ENCODE measurements at regions not wholly inside any gene's neighbourhood (a gene's known extent, or its start where the extent isn't known, plus 50 kb on each side); places are given as distances from the start of the nearest gene placed in this dataset.

- no peak for FAIRE-seq
These were observed 430.7 kb downstream of the EDEM1 start for GRCh38 chr3:5618170-5618569.

GRCh38 chr3:5630406-5630805 is 442.9 kb downstream of the EDEM1 start:
- H2AFZ ChIP-seq (ENCODE audit: low read depth, low read length), result no peak overlapping the region
- H3K9me3 ChIP-seq (replicated peaks; ENCODE audit: control insufficient read depth, insufficient read depth, low read length), result no peaks in the 10 kb centered on the region
- no peaks in the 10 kb centered on the region for H3K4me1 ChIP-seq (ENCODE audit: control insufficient read depth, extremely low read depth, insufficient read depth, low read length)
- no peaks in the 10 kb centered on the region for H4K20me1 ChIP-seq (replicated peaks; ENCODE audit: control insufficient read depth, extremely low read depth, insufficient read depth, low read length)
- ChIA-PET POLR2A (no interaction called here), CTCF (no interaction called here)
- H3K79me2 ChIP-seq (ENCODE audit: control insufficient read depth, insufficient read depth, low read length), result no peaks in the 10 kb centered on the region
- dilution Hi-C loops (cut with MboI; ENCODE audit: extremely low pct_ligation_motif_present, low sequenced_read_pairs), result no loop called here
- H3K4me2 ChIP-seq (ENCODE audit: insufficient read depth, low read length), result no peak overlapping the region
- no peak overlapping the region for H3K9ac ChIP-seq (replicated peaks; ENCODE audit: extremely low read depth, insufficient read depth, low read length)
- BruUV-seq (replicated peaks), result no TSS peak
- intact Hi-C loops (cut with micrococcal nuclease), result no loop called here
- TF ChIP-seq MAX (IDR thresholded peaks at IDR 0.05; ENCODE audit: insufficient read depth, insufficient read length), result no peak
- no peak for TF ChIP-seq EZH2 (IDR thresholded peaks at IDR 0.05; ENCODE audit: borderline replicate concordance, low read depth, low read length, severe bottlenecking)
- TF ChIP-seq POLR2AphosphoS5 (IDR thresholded peaks at IDR 0.05; ENCODE audit: insufficient read depth, low read depth, low read length), result no peak
- TF ChIP-seq CTCF (IDR thresholded peaks at IDR 0.05; ENCODE audit: extremely low read depth in 1 of 2, insufficient read depth in 1 of 2, low read depth in 1 of 2, low read length in 2 of 2), result no peak
- no peak for TF ChIP-seq JUN (IDR thresholded peaks at IDR 0.05; ENCODE audit: borderline replicate concordance, insufficient read depth, insufficient read length, low read depth)
- TF ChIP-seq MYC (IDR thresholded peaks at IDR 0.05; ENCODE audit: low read depth, low read length), result no peak
- TF ChIP-seq FOS (IDR thresholded peaks at IDR 0.05; ENCODE audit: borderline replicate concordance, insufficient read depth, low read length), result no peak
- no peak for TF ChIP-seq POLR2A (IDR thresholded peaks at IDR 0.05; ENCODE audit: low read depth, low read length)
- no peak for TF ChIP-seq GATA2 (IDR thresholded peaks at IDR 0.05; ENCODE audit: insufficient read depth, insufficient read length, low read depth, low read length)
- no peaks in the 10 kb centered on the region for H3K9me1 ChIP-seq (replicated peaks; ENCODE audit: control insufficient read depth, extremely low read depth, insufficient read depth, low read length)
- H3K27ac ChIP-seq (ENCODE audit: insufficient read depth, low read depth, low read length), result no peak overlapping the region
- FAIRE-seq (no peak), DNase-seq (ENCODE audit: low read depth, low spot score) (no peak)
- H3K4me3 ChIP-seq (replicated peaks in 1 of 3; ENCODE audit: insufficient read depth in 1 of 3, low read depth in 1 of 3, low read length in 3 of 3), result no peak overlapping the region
- no peaks in the 10 kb centered on the region for H3K36me3 ChIP-seq (ENCODE audit: control insufficient read depth in 2 of 2, extremely low read depth in 1 of 2, insufficient read depth in 2 of 2, low read length in 2 of 2)
- no peaks in the 10 kb centered on the region for H3K27me3 ChIP-seq (ENCODE audit: control insufficient read depth in 2 of 2, insufficient read depth in 2 of 2, low read length in 2 of 2)

More at GRCh38 chr3:5618170-5618569, 430.7 kb downstream of the EDEM1 start:
- H3K27ac ChIP-seq (ENCODE audit: insufficient read depth, low read depth, low read length), result no peak overlapping the region
- ChIA-PET POLR2A (no interaction called here), CTCF (no interaction called here)
- intact Hi-C loops (cut with micrococcal nuclease) (no loop called here), dilution Hi-C loops (cut with MboI; ENCODE audit: extremely low pct_ligation_motif_present, low sequenced_read_pairs) (no loop called here)
- H3K79me2 ChIP-seq (ENCODE audit: control insufficient read depth, insufficient read depth, low read length), result no peaks in the 10 kb centered on the region
- H4K20me1 ChIP-seq (replicated peaks; ENCODE audit: control insufficient read depth, extremely low read depth, insufficient read depth, low read length), result no peaks in the 10 kb centered on the region
- BruUV-seq (replicated peaks), result no TSS peak
- no peak overlapping the region for H3K4me2 ChIP-seq (ENCODE audit: insufficient read depth, low read length)
- H3K9ac ChIP-seq (replicated peaks; ENCODE audit: extremely low read depth, insufficient read depth, low read length), result no peak overlapping the region
- H3K36me3 ChIP-seq (ENCODE audit: control insufficient read depth in 2 of 2, extremely low read depth in 1 of 2, insufficient read depth in 2 of 2, low read length in 2 of 2), result no peaks in the 10 kb centered on the region
- DNase-seq (ENCODE audit: low read depth, low spot score), result no peak
- no peak overlapping the region for H2AFZ ChIP-seq (ENCODE audit: low read depth, low read length)
- no peaks in the 10 kb centered on the region for H3K4me1 ChIP-seq (ENCODE audit: control insufficient read depth, extremely low read depth, insufficient read depth, low read length)
- peaks cover 2% of the 10 kb centered on the region for H3K9me3 ChIP-seq (replicated peaks; ENCODE audit: control insufficient read depth, insufficient read depth, low read length)
- no peak overlapping the region for H3K4me3 ChIP-seq (replicated peaks in 1 of 3; ENCODE audit: insufficient read depth in 1 of 3, low read depth in 1 of 3, low read length in 3 of 3)
- H3K27me3 ChIP-seq (ENCODE audit: control insufficient read depth in 2 of 2, insufficient read depth in 2 of 2, low read length in 2 of 2), result no peaks in the 10 kb centered on the region
- H3K9me1 ChIP-seq (replicated peaks; ENCODE audit: control insufficient read depth, extremely low read depth, insufficient read depth, low read length), result no peaks in the 10 kb centered on the region
- no peak for TF ChIP-seq MAX (IDR thresholded peaks at IDR 0.05; ENCODE audit: insufficient read depth, insufficient read length)
- TF ChIP-seq JUN (IDR thresholded peaks at IDR 0.05; ENCODE audit: borderline replicate concordance, insufficient read depth, insufficient read length, low read depth), result no peak
- TF ChIP-seq GATA2 (IDR thresholded peaks at IDR 0.05; ENCODE audit: insufficient read depth, insufficient read length, low read depth, low read length), result no peak
- no peak for TF ChIP-seq FOS (IDR thresholded peaks at IDR 0.05; ENCODE audit: borderline replicate concordance, insufficient read depth, low read length)
- no peak for TF ChIP-seq POLR2A (IDR thresholded peaks at IDR 0.05; ENCODE audit: low read depth, low read length)
- no peak for TF ChIP-seq EZH2 (IDR thresholded peaks at IDR 0.05; ENCODE audit: borderline replicate concordance, low read depth, low read length, severe bottlenecking)
- TF ChIP-seq MYC (IDR thresholded peaks at IDR 0.05; ENCODE audit: low read depth, low read length), result no peak
- TF ChIP-seq POLR2AphosphoS5 (IDR thresholded peaks at IDR 0.05; ENCODE audit: insufficient read depth, low read depth, low read length), result no peak

Data from endothelial cell of umbilical vein (primary cell).